ENCODE measurements at regions not wholly inside any gene's neighbourhood (a gene's known extent, or its start where the extent isn't known, plus 50 kb on each side); places are given as distances from the start of the nearest gene placed in this dataset.

GRCh38 chr11:130636722-130637464, 188.4 kb downstream of the ADAMTS15 start:
- TF ChIP-seq CTCF (IDR thresholded peaks at IDR 0.05; ENCODE audit: insufficient read depth, low read length) (no peak), POLR2AphosphoS5 (IDR thresholded peaks at IDR 0.05; ENCODE audit: low read depth) (no peak), GABPA (IDR thresholded peaks at IDR 0.05; ENCODE audit: low read depth) (no peak)
- TF ChIP-seq, protein P1, sequence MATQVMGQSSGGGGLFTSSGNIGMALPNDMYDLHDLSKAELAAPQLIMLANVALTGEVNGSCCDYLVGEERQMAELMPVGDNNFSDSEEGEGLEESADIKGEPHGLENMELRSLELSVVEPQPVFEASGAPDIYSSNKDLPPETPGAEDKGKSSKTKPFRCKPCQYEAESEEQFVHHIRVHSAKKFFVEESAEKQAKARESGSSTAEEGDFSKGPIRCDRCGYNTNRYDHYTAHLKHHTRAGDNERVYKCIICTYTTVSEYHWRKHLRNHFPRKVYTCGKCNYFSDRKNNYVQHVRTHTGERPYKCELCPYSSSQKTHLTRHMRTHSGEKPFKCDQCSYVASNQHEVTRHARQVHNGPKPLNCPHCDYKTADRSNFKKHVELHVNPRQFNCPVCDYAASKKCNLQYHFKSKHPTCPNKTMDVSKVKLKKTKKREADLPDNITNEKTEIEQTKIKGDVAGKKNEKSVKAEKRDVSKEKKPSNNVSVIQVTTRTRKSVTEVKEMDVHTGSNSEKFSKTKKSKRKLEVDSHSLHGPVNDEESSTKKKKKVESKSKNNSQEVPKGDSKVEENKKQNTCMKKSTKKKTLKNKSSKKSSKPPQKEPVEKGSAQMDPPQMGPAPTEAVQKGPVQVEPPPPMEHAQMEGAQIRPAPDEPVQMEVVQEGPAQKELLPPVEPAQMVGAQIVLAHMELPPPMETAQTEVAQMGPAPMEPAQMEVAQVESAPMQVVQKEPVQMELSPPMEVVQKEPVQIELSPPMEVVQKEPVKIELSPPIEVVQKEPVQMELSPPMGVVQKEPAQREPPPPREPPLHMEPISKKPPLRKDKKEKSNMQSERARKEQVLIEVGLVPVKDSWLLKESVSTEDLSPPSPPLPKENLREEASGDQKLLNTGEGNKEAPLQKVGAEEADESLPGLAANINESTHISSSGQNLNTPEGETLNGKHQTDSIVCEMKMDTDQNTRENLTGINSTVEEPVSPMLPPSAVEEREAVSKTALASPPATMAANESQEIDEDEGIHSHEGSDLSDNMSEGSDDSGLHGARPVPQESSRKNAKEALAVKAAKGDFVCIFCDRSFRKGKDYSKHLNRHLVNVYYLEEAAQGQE (IDR thresholded peaks at IDR 0.05; ENCODE audit: insufficient replicate concordance, low read depth): no peak
